Urinary bladder (tissue), 3 donors: ENCODE measurements at regions not wholly inside any gene's neighbourhood (a gene's known extent, or its start where the extent isn't known, plus 50 kb on each side); places are given as distances from the start of the nearest gene placed in this dataset.
"Not testable (repeated sequence)": the region's sequence is repeated elsewhere in the genome, so short reads cannot be mapped to it uniquely, and the experiment has no call there.

Experiments used
- DNase-seq: peaks from one replicate; pipeline ENCODE4 v3.0.0-alpha.2; 2015; ENCODE audit errors: extremely low spot score
- H3K27ac ChIP-seq: one replicate; pipeline ENCODE4 v1.5.1; 2013; ENCODE audit warnings: low read depth, mild to moderate bottlenecking, moderate library complexity
- H3K36me3 ChIP-seq: one replicate; pipeline ENCODE4 v1.6.1; 2013; ENCODE audit warnings: mild to moderate bottlenecking, moderate library complexity; ENCODE audit not compliant: insufficient read depth
- H3K4me1 ChIP-seq: one replicate; pipeline ENCODE4 v1.6.1; 2013; ENCODE audit warnings: mild to moderate bottlenecking, moderate library complexity; ENCODE audit not compliant: insufficient read depth
- H3K4me3 ChIP-seq: one replicate; pipeline ENCODE4 v1.5.1; 2013; ENCODE audit warnings: low read depth, low read length
- WGBS: extraction: QIAGEN DNeasy Blood & Tissue Kit; methylation state at CpG from one replicate; pipeline ENCODE4 v1.1.7; 2013; 5-methylcytosine and 5-hydroxymethylcytosine counted together
- donor health status: healthy with polysubstance abuse.
- donor health status: healthy.

GRCh38 chrX:27242581-27242980 is 220.6 kb downstream of the PPP4R3C start:
- 77% methylated on average over 1 of the region's 1 CpG for WGBS
- Histone ChIP-seq H3K4me3 (no peak overlapping the region), H3K27ac (no peak overlapping the region), H3K36me3 (no peaks in the 10 kb centered on the region), H3K4me1 (no peaks in the 10 kb centered on the region)
- no peak for DNase-seq

- no peaks in the 10 kb centered on the region for H3K36me3 ChIP-seq
- no peak overlapping the region for H3K27ac ChIP-seq
- no peak overlapping the region for H3K4me3 ChIP-seq
- H3K4me1 ChIP-seq: no peaks in the 10 kb centered on the region
- DNase-seq: no peak
Measured at GRCh38 chrX:27241981-27242380, 221.2 kb downstream of the PPP4R3C start.

GRCh38 chrX:27240042-27240441 is 223.1 kb downstream of the PPP4R3C start:
- H3K4me1 ChIP-seq, H3K27ac ChIP-seq, H3K4me3 ChIP-seq, H3K36me3 ChIP-seq, DNase-seq: not testable (repeated sequence)
- WGBS: 97% methylated on average over 4 of the region's 4 CpGs

GRCh38 chrX:27236681-27237080 is 226.5 kb downstream of the PPP4R3C start:
- Histone ChIP-seq H3K36me3 (no peaks in the 10 kb centered on the region), H3K4me1 (no peaks in the 10 kb centered on the region), H3K4me3 (no peak overlapping the region), H3K27ac (no peak overlapping the region)
- no peak for DNase-seq

GRCh38 chrX:27229721-27230120 is 233.4 kb downstream of the PPP4R3C start:
- 93% methylated on average over 2 of the region's 2 CpGs for WGBS
- no peaks in the 10 kb centered on the region for H3K4me1 ChIP-seq
- no peak for DNase-seq

GRCh38 chrX:27222661-27223060 is 240.5 kb downstream of the PPP4R3C start:
- Histone ChIP-seq H3K4me3 (no peak overlapping the region), H3K4me1 (no peaks in the 10 kb centered on the region), H3K36me3 (no peaks in the 10 kb centered on the region), H3K27ac (no peak overlapping the region)
- DNase-seq: no peak
- WGBS: 92% methylated on average over 8 of the region's 8 CpGs

More at GRCh38 chrX:27229721-27230120, 233.4 kb downstream of the PPP4R3C start:
- no peaks in the 10 kb centered on the region for H3K36me3 ChIP-seq
- H3K27ac ChIP-seq: no peak overlapping the region
- H3K4me3 ChIP-seq: no peak overlapping the region

- Histone ChIP-seq H3K36me3 (no peaks in the 10 kb centered on the region), H3K27ac (no peak overlapping the region), H3K4me1 (no peaks in the 10 kb centered on the region), H3K4me3 (no peak overlapping the region)
- DNase-seq: no peak
- 33% methylated on average over 5 of the region's 5 CpGs for WGBS
Measured at GRCh38 chrX:27186671-27187070, 276.5 kb downstream of the PPP4R3C start.

- DNase-seq: no peak
- no peaks in the 10 kb centered on the region for H3K4me1 ChIP-seq
- H3K27ac ChIP-seq: no peak overlapping the region
- no peaks in the 10 kb centered on the region for H3K36me3 ChIP-seq
- H3K4me3 ChIP-seq: no peak overlapping the region
- 66% methylated on average over 4 of the region's 4 CpGs for WGBS
Measured at GRCh38 chrX:27163236-27163635, 299.9 kb downstream of the PPP4R3C start.

- no peaks in the 10 kb centered on the region for H3K4me1 ChIP-seq
- no peak for DNase-seq
- no peak overlapping the region for H3K4me3 ChIP-seq
- 75% methylated on average over 1 of the region's 1 CpG for WGBS
- H3K36me3 ChIP-seq: no peaks in the 10 kb centered on the region
- no peak overlapping the region for H3K27ac ChIP-seq
Measured at GRCh38 chrX:27162496-27162895, 300.6 kb downstream of the PPP4R3C start.

GRCh38 chrX:27156921-27157320 is 306.2 kb downstream of the PPP4R3C start:
- WGBS: 90% methylated on average over 17 of the region's 21 CpGs
- H3K27ac ChIP-seq: not testable (repeated sequence)

GRCh38 chrX:27136325-27136724 is 326.8 kb downstream of the PPP4R3C start:
- H3K4me1 ChIP-seq: no peaks in the 10 kb centered on the region
- no peak overlapping the region for H3K4me3 ChIP-seq
- no peak for DNase-seq
- H3K36me3 ChIP-seq: no peaks in the 10 kb centered on the region
- no peak overlapping the region for H3K27ac ChIP-seq
- WGBS: 90% methylated on average over 1 of the region's 1 CpG

More at GRCh38 chrX:27156921-27157320, 306.2 kb downstream of the PPP4R3C start:
- H3K4me3 ChIP-seq, H3K4me1 ChIP-seq, DNase-seq, H3K36me3 ChIP-seq: not testable (repeated sequence)

GRCh38 chrX:27132862-27133261 is 330.3 kb downstream of the PPP4R3C start:
- peak; percentile 37 for DNase-seq
- Histone ChIP-seq H3K4me1 (no peaks in the 10 kb centered on the region), H3K36me3 (no peaks in the 10 kb centered on the region), H3K4me3 (no peak overlapping the region), H3K27ac (no peak overlapping the region)
- WGBS: 52% methylated on average over 1 of the region's 1 CpG

- H3K27ac ChIP-seq: not testable (repeated sequence)
- 51% methylated on average over 11 of the region's 11 CpGs for WGBS
Measured at GRCh38 chrX:27087176-27087575, 376.0 kb downstream of the PPP4R3C start.

GRCh38 chrX:27086237-27086636 is 376.9 kb downstream of the PPP4R3C start:
- Histone ChIP-seq H3K36me3 (no peaks in the 10 kb centered on the region), H3K27ac (no peak overlapping the region), H3K4me1 (no peaks in the 10 kb centered on the region), H3K4me3 (no peak overlapping the region)
- no peak for DNase-seq
- WGBS: 85% methylated on average over 1 of the region's 1 CpG

More at GRCh38 chrX:27087176-27087575, 376.0 kb downstream of the PPP4R3C start:
- H3K4me1 ChIP-seq, H3K4me3 ChIP-seq, DNase-seq, H3K36me3 ChIP-seq: not testable (repeated sequence)

GRCh38 chrX:27085346-27085745 is 377.8 kb downstream of the PPP4R3C start:
- Histone ChIP-seq H3K4me3 (no peak overlapping the region), H3K27ac (no peak overlapping the region), H3K36me3 (no peaks in the 10 kb centered on the region), H3K4me1 (no peaks in the 10 kb centered on the region)
- 77% methylated on average over 4 of the region's 4 CpGs for WGBS
- no peak for DNase-seq
